ENCODE measurements at regions not wholly inside any gene's neighbourhood (a gene's known extent, or its start where the extent isn't known, plus 50 kb on each side); places are given as distances from the start of the nearest gene placed in this dataset.

GRCh38 chr1:242764161-242764560 lies 239.7 kb upstream of the PLD5 start:
- in situ Hi-C loops (cut with HindIII; ENCODE audit: low pct_ligation_motif_present, low pct_unique_long_range_greater_than_20kb, low sequenced_read_pairs), result no loop called here
- DNase-seq, result no peak

- in situ Hi-C loops (cut with HindIII; ENCODE audit: low pct_ligation_motif_present, low pct_unique_long_range_greater_than_20kb, low sequenced_read_pairs), result no loop called here
- DNase-seq, result no peak
Measured at GRCh38 chr1:242761556-242761955, 237.1 kb upstream of the PLD5 start.

DNA sequence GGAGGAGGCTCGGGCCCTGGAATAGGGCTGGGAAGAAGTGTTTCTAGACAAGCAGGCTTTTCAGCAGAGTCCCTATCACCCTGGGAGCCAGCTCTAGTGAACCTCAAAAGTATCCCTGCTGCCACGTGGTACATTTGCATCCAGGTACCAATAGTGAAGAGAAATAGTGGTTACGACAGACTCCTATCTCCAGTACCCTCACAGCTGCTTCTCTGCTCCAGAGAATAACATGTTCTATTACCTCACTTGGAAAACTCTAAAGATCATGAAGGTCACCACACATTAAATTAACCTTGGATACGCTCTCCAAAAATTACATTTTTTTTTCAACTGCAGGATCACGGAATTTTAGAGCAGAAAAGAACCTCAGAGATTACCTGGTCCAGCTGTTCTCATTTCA lies 230.4 kb upstream of the PLD5 start:
- no peak for DNase-seq
- in situ Hi-C loops (cut with HindIII; ENCODE audit: low pct_ligation_motif_present, low pct_unique_long_range_greater_than_20kb, low sequenced_read_pairs), result no loop called here

DNA sequence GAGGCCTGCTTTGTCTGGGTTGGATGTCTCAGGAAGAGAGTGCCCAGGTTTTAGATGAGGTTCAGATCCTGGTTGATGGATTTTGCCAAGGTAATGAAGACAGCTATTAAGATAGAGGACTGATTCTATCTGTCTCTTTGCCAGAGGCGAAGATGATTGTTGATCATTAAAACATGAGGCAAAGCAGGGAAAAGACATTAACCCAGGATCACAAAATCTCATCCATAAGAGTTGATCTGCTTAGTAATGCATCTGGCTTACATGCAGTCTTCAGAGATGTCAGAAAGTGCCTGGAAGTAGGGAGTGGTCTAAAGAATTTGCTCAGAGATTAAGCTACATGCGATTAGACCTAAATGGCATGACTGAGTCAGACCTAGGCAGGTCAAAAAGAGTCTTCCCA lies 229.6 kb upstream of the PLD5 start:
- DNase-seq, result no peak
- in situ Hi-C loops (cut with HindIII; ENCODE audit: low pct_ligation_motif_present, low pct_unique_long_range_greater_than_20kb, low sequenced_read_pairs), result no loop called here

- in situ Hi-C loops (cut with HindIII; ENCODE audit: low pct_ligation_motif_present, low pct_unique_long_range_greater_than_20kb, low sequenced_read_pairs), result no loop called here
- no peak for DNase-seq
Measured at GRCh38 chr1:242747233-242747632, 222.7 kb upstream of the PLD5 start.

- no peak for DNase-seq
- in situ Hi-C loops (cut with HindIII; ENCODE audit: low pct_ligation_motif_present, low pct_unique_long_range_greater_than_20kb, low sequenced_read_pairs), result no loop called here
Measured at GRCh38 chr1:242745079-242745478, 220.6 kb upstream of the PLD5 start.

- DNase-seq, result no peak
- in situ Hi-C loops (cut with HindIII; ENCODE audit: low pct_ligation_motif_present, low pct_unique_long_range_greater_than_20kb, low sequenced_read_pairs), result no loop called here
Measured at GRCh38 chr1:242743983-242744780, 219.7 kb upstream of the PLD5 start.

DNA sequence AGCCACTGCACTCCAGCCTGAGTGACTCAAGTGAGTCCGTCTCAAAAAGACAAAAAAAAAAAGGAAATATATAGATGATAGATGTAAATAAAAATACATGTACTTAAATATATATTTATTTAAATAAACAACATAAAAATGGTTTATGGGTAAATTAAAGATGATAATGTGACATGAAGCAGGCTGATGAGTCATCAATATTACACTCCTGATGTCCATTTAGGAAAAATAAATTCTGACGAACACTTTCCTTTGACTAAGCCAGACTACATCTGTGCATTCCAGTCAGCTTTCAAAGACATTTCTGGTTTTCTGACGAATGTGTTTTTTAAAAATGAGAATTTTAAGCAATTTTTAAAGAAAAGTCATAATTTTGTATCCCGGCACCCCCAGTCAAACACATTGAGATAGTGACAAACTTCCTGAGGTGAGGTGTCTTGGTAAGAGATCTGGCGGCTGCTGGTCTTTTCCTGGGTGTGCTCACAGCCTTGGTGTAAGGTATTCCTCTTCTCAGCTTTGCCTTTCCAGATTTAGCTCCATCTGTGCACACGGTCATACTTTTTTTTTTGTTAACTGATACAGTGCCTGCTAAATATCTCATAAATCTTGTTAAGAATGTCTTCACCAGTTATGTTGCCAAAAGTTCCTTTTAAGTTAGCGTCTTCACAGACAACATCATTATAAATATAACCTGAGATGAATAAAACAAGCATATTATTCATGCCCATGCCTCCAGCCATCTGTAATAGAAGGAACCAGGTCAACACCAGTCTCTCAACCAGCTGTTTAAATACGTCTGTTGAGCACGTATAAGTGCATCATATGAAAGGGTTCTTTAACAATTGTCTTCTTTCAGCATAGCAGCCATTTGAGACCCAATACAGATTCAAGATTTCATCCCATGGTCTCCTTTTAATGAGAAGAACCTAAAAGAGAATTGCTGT lies 214.5 kb upstream of the PLD5 start:
- in situ Hi-C loops (cut with HindIII; ENCODE audit: low pct_ligation_motif_present, low pct_unique_long_range_greater_than_20kb, low sequenced_read_pairs), result no loop called here
- no peak for DNase-seq

GRCh38 chr1:242736611-242737010 lies 212.1 kb upstream of the PLD5 start:
- in situ Hi-C loops (cut with HindIII; ENCODE audit: low pct_ligation_motif_present, low pct_unique_long_range_greater_than_20kb, low sequenced_read_pairs), result no loop called here
- no peak for DNase-seq

DNA sequence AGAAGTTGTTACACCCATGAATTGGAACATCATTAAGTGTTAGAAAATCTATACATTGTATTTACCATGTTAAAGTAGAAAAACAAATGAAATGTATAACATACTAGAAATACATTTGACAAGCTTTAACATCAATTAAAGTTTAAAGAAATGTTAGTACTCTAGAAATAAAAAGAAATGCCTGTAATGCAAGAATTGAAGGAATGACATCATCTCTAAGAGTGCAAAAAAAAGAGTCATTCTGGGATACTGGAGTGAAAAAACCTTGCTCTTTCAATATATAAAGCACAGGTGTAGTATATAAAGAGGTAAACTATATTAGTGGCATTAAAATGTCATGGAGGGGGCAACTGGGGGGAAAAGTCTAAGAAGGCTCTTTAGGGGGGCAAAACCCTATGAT lies 210.8 kb upstream of the PLD5 start:
- in situ Hi-C loops (cut with HindIII; ENCODE audit: low pct_ligation_motif_present, low pct_unique_long_range_greater_than_20kb, low sequenced_read_pairs), result no loop called here
- no peak for DNase-seq

GRCh38 chr1:242731446-242731845 lies 206.9 kb upstream of the PLD5 start:
- in situ Hi-C loops (cut with HindIII; ENCODE audit: low pct_ligation_motif_present, low pct_unique_long_range_greater_than_20kb, low sequenced_read_pairs), result no loop called here
- no peak for DNase-seq

GRCh38 chr1:242728696-242729095 lies 204.2 kb upstream of the PLD5 start:
- DNase-seq, result no peak
- in situ Hi-C loops (cut with HindIII; ENCODE audit: low pct_ligation_motif_present, low pct_unique_long_range_greater_than_20kb, low sequenced_read_pairs), result no loop called here

- DNase-seq, result no peak
- in situ Hi-C loops (cut with HindIII; ENCODE audit: low pct_ligation_motif_present, low pct_unique_long_range_greater_than_20kb, low sequenced_read_pairs), result no loop called here
Measured at GRCh38 chr1:242723044-242723716, 198.7 kb upstream of the PLD5 start.

DNA sequence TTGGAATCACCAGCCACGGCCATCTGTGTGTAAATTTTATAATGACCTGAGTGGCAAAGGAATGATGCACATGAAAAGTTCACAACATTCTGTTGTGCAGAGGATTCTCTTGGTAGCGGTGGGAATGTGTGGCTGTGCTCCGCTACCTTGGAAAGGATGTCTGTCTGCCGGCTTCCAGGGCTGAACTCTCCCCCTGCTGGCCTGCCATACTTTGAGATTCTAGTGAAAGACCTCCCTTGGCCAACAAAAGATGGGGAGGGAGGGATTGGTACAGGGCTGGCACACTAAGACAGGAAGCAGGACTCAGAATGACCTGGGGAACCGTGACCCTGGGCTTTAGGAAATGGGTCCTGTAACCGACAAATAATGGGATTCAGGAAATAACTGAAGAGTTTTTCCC lies 194.5 kb upstream of the PLD5 start:
- in situ Hi-C loops (cut with HindIII; ENCODE audit: low pct_ligation_motif_present, low pct_unique_long_range_greater_than_20kb, low sequenced_read_pairs), result no loop called here
- no peak for DNase-seq

GRCh38 chr1:242712248-242712647 lies 187.8 kb upstream of the PLD5 start:
- in situ Hi-C loops (cut with HindIII; ENCODE audit: low pct_ligation_motif_present, low pct_unique_long_range_greater_than_20kb, low sequenced_read_pairs), result no loop called here
- no peak for DNase-seq

DNA sequence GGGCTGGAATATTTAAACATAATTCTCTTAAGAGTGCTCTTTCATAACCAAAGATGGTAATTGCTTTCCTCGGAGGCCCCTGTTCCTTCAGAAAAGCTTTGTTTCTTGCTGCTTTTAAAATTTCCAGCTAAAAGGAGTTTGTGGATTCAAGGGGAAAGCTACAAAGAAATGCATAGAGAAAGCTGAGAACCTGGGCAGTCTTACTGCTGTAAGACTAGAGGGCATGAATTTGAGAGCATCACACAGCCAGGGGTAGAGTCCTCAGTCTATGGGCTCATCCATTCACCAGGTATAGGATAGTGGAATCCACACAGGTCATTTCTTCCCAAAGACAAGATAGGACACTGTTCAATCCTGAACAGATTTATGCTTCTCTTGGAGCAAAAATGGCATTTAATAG lies 186.3 kb upstream of the PLD5 start:
- in situ Hi-C loops (cut with HindIII; ENCODE audit: low pct_ligation_motif_present, low pct_unique_long_range_greater_than_20kb, low sequenced_read_pairs), result no loop called here
- DNase-seq, result no peak

DNA sequence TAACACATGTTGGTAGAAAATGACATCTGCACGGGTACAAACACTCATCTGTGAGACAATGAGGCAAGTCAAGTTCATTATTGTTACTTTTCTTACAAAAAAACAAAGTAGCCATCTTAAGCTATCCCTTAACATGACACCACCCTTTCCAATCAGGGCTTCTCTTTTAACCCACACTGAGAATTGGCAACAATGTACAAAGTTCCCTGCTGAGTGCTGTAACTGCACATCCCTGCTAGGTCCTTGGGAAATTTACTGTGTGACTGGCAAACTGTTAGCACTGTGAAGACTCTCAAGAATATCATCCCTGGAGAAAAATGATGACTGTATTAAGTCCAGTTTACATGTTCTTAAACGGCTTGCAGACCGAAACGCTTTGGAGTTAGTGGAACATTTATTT lies 185.8 kb upstream of the PLD5 start:
- in situ Hi-C loops (cut with HindIII; ENCODE audit: low pct_ligation_motif_present, low pct_unique_long_range_greater_than_20kb, low sequenced_read_pairs), result no loop called here
- DNase-seq, result no peak

DNA sequence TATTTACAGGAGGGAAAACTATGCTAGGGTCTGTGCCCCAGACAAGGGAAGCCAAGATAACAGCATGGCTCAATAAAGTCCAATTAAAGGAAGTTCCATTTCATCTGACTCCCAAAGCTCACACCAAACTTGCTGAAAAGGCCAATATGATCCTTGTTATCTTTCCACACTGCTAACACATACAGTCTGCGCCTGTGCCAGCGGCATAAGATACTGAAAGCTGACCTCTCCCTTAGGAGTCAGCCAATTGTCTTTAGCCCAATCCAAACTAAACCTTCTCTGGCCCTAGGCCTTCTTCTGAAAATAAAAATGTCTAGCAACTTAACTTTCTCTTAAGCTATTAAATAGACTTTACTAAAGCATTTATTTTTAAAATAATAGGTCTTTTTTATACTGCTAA lies 179.0 kb upstream of the PLD5 start:
- in situ Hi-C loops (cut with HindIII; ENCODE audit: low pct_ligation_motif_present, low pct_unique_long_range_greater_than_20kb, low sequenced_read_pairs), result no loop called here
- DNase-seq, result no peak

DNA sequence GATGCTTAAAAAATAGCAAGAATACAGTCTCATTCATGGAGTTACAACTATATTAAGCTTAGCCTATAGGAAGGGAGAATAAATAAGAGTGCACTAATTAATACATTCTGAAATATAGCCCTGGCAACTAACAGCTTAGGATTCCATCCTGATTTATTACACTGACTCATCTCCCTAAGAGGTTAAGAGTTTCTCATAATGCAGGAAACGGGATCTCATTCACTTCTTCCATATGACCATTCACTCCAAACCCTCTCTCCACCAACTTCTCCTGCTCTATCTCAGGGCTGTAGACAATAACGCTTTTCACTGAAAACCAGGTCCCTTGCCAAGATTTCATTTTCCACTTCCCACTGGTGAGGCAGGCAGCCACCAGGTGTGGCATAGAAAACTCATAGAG lies 168.5 kb upstream of the PLD5 start:
- in situ Hi-C loops (cut with HindIII; ENCODE audit: low pct_ligation_motif_present, low pct_unique_long_range_greater_than_20kb, low sequenced_read_pairs), result no loop called here
- DNase-seq, result no peak

All from ACHN (cell line).